Stimulated activated CD4-positive, alpha-beta T cell treated with anti-CD3 and anti-CD28 coated beads, Interleukin-12 subunit alpha, Interleukin-12 subunit beta, amount 100 ng/mL, for 24 hours (primary cell): ENCODE measurements at regions not wholly inside any gene's neighbourhood (a gene's known extent, or its start where the extent isn't known, plus 50 kb on each side); places are given as distances from the start of the nearest gene placed in this dataset.

ENCODE experiments used
- DNase-seq, 2 experiments: peaks; one replicate each; pipeline ENCODE4 v3.0.0-alpha.2; 2020; ENCODE audit warnings: low read depth in 2 of 2

GRCh38 chr4:173929921-173930320 lies 353.5 kb downstream of the FBXO8 start:
- DNase-seq: no peak

GRCh38 chr4:173924561-173924960 lies 358.9 kb downstream of the FBXO8 start:
- no peak for DNase-seq

- no peak for DNase-seq
These were observed 363.6 kb downstream of the FBXO8 start for GRCh38 chr4:173919861-173920260.

GRCh38 chr4:173919196-173919595 lies 364.3 kb downstream of the FBXO8 start:
- DNase-seq: no peak

GRCh38 chr4:173917255-173917960 lies 366.1 kb downstream of the FBXO8 start:
- no peak for DNase-seq

- DNase-seq: no peak
These were observed 370.0 kb downstream of the FBXO8 start for GRCh38 chr4:173913496-173913895.

- DNase-seq: no peak
These were observed 371.1 kb downstream of the FBXO8 start for GRCh38 chr4:173912384-173912783.

- no peak for DNase-seq
These were observed 372.6 kb downstream of the FBXO8 start for GRCh38 chr4:173910891-173911290.

- no peak for DNase-seq
These were observed 374.2 kb downstream of the FBXO8 start for GRCh38 chr4:173909294-173909693.

GRCh38 chr4:173899813-173900212 lies 369.8 kb upstream of the HAND2 start:
- no peak for DNase-seq

- DNase-seq: no peak
These were observed 361.0 kb upstream of the HAND2 start for GRCh38 chr4:173891072-173891471.

- DNase-seq: no peak
These were observed 353.8 kb upstream of the HAND2 start for GRCh38 chr4:173883821-173884220.

- no peak for DNase-seq
These were observed 350.9 kb upstream of the HAND2 start for GRCh38 chr4:173880897-173881296.

- no peak for DNase-seq
These were observed 349.5 kb upstream of the HAND2 start for GRCh38 chr4:173879509-173879908.

- DNase-seq: no peak
These were observed 348.7 kb upstream of the HAND2 start for GRCh38 chr4:173878701-173879100.

- no peak for DNase-seq
These were observed 341.6 kb upstream of the HAND2 start for GRCh38 chr4:173871643-173872042.

GRCh38 chr4:173866322-173867026 lies 336.4 kb upstream of the HAND2 start:
- no peak for DNase-seq

GRCh38 chr4:173862754-173863153 lies 332.7 kb upstream of the HAND2 start:
- no peak for DNase-seq

GRCh38 chr4:173860094-173860493 lies 330.1 kb upstream of the HAND2 start:
- DNase-seq: no peak

- DNase-seq: no peak
These were observed 329.2 kb upstream of the HAND2 start for GRCh38 chr4:173859091-173859713.

GRCh38 chr4:173858471-173858870 lies 328.4 kb upstream of the HAND2 start:
- DNase-seq: no peak

- no peak for DNase-seq
These were observed 327.8 kb upstream of the HAND2 start for GRCh38 chr4:173857828-173858227.

- DNase-seq: no peak
These were observed 325.0 kb upstream of the HAND2 start for GRCh38 chr4:173855015-173855414.
